HG02884 (cell line): ENCODE measurements at regions not wholly inside any gene's neighbourhood (a gene's known extent, or its start where the extent isn't known, plus 50 kb on each side); places are given as distances from the start of the nearest gene placed in this dataset.
A peak's percentile ranks its signal among the peaks of the same experiment; 100 is the strongest.

Experiments
- ATAC-seq: cut with Tn5 transposase; IDR thresholded peaks from one replicate; pipeline ENCODE4 v1.9.1; 2021; ENCODE audit warnings: mild to moderate bottlenecking, moderate library complexity; ENCODE audit not compliant: unreplicated experiment

- peak; percentile 88 for ATAC-seq
Measured at GRCh38 chr3:110767838-110768237, 303.8 kb upstream of the NECTIN3 start.

DNA sequence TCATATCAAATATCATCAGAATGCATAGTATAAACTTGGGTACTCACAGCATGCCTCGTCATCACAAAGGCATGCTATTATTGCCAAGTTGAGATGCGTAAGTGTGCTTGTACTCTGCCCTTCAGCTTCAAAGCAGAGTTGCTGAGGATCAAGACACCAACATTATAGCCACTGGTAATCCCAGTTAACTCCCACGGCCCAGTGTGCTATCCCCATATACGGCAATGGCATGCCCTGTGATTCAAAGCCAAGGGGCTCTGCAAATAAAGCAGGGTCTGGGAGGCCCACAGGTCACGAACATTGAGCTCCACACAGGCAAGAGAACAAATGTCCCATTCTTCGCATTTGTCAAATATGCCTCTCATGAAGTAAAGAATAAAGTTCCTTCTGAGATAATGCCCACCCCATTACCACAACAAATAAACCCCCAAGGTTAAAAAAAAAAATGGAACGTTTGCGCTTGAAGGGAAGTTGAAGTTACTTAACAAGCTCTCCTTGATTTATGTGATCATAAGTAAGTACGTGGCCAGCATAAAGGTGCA is 298.1 kb upstream of the NECTIN3 start:
- ATAC-seq: no peak

DNA sequence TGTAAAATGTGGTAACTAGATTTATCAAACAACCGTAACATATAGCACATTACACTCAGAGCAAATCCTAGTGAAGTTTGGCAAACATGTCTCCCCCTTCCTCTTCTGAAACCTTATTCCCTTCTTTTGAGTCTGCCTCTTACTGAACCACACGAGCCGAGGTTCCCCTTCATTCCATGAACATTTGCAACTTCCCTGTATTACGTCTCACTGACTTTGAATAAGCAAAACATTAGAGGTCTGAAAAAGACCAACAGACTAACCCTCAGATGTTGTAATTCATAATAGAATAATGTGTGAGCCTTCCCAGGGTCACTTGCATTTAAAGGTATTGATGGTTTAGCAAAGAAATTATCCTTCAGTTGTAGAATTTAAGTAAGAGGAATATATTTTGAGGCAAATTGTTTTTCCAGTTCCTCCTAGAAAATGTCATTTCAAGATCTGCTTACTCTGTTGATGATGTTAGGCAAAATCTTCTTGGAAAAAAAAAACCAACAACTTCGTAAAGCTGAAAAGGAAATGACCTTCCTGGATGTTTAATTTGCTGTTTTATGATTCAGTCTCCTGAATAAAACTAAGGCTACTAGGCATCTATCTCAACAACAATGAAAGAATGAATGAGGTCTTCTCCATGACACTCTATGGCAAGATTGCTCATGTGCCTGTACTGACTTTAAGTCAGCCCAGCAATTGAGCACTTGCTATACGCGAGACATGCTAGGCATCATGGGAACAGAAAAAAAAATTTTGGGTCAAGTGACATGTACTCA is 296.9 kb upstream of the NECTIN3 start:
- ATAC-seq: no peak

DNA sequence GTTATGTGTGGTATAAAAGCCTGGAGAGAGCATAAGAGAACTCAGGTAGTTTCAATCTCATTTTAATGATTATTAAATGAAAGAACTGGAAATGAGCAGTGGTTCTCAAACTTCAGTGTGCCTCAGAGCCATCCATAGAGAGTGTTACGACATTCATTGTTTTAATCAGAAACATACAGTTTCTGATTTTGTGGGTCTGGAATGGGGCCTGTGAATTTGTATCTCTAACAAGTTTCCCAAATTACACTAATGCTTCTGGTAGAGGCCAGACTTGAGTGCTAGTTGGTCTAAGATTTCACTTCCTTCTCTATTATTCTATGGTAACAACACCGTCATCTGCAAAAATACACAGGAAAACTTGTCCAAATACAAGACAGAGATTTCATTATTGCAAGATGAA is 292.0 kb upstream of the NECTIN3 start:
- no peak for ATAC-seq

DNA sequence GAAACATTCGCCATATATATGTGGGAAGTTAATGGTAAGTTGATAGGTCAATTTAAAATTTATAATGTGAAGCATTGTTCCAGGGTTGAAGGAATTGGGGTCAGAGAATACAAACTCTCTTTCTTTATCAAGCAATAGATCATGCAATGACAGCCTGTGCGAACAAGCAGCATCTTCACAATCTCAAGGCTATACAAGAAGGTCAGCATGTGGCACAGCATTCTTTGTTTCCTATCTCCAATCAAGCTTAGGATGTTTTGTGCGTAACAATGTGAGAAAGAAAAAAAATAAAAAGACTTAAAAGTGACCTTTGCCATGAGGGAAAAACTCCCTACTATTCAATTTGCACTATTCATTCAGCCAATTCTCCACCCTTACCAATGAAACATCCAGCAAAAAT is 288.1 kb upstream of the NECTIN3 start:
- ATAC-seq: no peak

DNA sequence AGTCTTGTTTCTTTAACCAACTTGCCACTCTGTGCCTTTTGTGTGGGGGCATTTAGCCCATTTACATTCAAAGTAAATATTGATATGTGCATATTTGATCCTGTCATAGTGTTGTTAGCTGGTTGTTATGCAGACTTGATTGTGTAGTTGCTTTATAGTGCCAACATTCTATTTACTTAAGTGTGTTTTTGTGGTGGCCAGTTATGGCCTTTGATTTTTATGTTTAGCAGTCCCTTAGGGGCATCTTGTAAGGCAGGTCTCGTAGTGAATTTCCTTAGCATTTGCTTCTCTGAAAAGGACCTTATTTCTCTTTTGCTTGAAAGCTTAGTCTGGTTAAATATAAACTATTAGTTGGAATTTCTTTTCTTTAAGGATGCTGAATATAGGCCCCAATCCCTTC is 282.8 kb upstream of the NECTIN3 start:
- ATAC-seq: no peak

- ATAC-seq: no peak
Measured at GRCh38 chr3:110789315-110789714, 282.3 kb upstream of the NECTIN3 start.

- ATAC-seq: no peak
Measured at GRCh38 chr3:110790631-110791030, 281.0 kb upstream of the NECTIN3 start.

GRCh38 chr3:110791995-110792686 is 279.5 kb upstream of the NECTIN3 start:
- no peak for ATAC-seq

- no peak for ATAC-seq
Measured at GRCh38 chr3:110793611-110794010, 278.0 kb upstream of the NECTIN3 start.

DNA sequence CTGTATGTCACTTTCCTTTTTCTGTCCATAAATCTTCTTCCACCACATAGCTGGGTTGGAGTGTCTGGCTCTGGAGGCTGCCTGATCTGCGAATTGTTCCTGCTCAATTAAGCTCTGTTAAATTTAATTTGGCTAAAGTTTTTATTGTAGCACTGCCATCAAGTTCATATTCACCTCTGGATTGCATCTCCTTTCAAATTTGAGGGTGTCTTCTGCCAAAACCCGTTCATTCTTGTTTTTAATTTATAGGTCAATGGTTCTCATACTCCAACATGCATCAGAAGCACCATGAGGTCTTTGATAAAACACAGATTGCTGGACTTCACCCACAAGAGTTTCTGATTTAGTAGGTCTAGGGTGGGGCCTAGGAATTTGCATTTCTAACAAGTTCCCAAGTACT is 276.5 kb upstream of the NECTIN3 start:
- ATAC-seq: no peak

- no peak for ATAC-seq
Measured at GRCh38 chr3:110799271-110799670, 272.3 kb upstream of the NECTIN3 start.

- no peak for ATAC-seq
Measured at GRCh38 chr3:110804856-110805255, 266.8 kb upstream of the NECTIN3 start.

DNA sequence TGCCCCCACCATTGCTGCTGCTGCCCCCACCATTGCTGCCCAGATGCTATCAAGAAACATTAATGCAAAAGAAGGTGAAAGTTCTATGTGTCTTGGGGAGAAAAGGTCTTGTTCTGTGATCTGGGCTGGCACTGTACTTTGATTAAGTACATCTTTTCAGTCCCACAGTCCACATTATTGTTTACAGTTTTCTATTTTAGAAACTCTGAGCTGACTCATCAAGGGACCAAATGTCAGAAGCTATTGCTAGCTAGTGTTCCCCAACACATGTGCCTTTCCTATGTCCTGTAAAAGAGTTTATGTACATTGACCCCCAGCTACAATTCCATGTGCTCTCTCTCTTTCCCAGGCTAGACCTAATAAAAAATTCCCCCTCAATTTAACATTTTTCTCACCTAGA is 264.7 kb upstream of the NECTIN3 start:
- ATAC-seq: no peak

GRCh38 chr3:110808630-110809029 is 263.0 kb upstream of the NECTIN3 start:
- no peak for ATAC-seq

DNA sequence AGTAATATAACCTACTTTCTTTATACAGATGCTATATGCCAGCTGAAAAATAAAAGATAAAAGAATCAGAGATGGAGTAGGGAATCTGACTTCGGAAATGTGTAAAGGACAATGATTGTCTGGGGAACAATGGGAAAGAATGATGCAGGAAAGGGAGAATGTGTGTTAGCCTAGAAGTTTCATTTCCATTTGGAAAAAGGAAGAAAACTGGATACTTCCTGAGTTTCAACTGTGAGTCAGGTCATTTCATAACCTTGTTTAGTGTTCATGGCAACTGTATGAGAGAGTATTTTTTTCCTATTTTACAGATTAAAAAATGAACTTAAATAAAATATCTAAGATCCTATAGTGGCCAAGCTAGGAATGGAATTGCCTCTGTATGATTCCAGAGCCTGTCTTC is 261.3 kb upstream of the NECTIN3 start:
- no peak for ATAC-seq

GRCh38 chr3:110811050-110811449 is 260.6 kb upstream of the NECTIN3 start:
- no peak for ATAC-seq

GRCh38 chr3:110813541-110813940 is 258.1 kb upstream of the NECTIN3 start:
- peak; percentile 1 for ATAC-seq

DNA sequence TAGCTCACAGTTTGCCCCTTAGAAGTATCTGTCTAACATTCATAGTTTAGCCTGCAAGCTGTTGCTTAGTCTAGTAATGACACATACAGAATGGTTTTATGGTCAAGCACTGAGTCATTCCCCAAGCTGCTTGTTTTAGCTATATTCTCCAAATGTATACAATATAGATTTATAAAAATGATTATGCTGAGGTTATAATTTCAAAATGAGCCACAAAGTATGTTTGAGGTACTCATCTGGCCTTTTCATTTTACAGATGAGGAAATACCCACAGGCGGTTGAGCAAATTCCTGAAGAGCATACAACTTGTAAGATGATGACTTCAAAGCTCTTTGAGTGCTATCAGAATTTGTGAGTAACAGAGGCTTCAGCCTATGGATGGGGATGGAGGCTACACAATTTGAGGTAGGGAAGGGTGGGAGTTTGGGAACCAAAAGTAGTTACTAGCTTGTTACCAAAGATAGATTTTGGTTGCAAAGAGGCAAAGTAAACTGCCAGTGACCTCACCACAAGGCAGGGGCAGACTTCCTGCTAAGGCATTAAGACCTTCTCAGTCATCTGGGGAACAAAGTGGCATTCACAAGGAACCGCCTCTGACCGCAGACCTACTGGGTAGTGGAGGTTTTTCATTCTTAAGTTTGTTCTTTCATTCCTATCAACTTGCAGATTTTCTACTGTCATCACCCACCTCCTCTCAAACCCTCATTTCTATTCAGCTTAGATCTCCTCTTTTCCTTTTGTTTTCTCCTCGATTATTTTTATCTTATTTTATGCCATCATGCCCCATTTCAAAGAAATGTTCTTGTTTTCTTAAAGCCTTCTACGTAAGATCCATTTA is 257.2 kb upstream of the NECTIN3 start:
- ATAC-seq: peak; percentile 83

DNA sequence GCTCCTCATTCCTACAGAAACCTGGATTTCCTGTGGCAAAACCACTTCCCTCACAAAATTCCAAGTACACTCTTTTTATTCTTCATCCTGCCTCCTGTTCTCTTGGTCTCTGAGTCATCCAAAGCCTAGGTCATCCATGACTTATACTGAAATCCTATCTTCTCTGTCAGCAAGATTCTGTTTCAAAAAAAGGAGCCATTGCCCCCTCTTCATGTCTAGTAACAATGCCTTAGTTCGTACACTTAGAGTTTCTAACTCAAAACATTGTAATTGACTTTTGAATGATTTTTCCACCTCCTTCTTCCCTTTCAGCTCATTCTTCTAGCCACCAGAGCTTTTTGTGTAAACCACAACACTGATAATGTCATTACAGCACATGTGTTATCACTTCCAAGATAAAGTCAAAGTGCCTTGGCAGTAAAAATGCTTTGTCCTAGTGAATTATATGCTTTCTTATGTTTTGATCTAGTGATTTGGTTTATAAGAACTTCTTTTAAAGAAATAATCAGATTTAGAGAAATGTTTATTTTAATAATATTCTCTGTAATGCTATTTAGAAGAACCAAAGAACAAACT is 256.5 kb upstream of the NECTIN3 start:
- no peak for ATAC-seq

GRCh38 chr3:110816008-110816407 is 255.6 kb upstream of the NECTIN3 start:
- no peak for ATAC-seq
